ENCODE measurements at regions not wholly inside any gene's neighbourhood (a gene's known extent, or its start where the extent isn't known, plus 50 kb on each side); places are given as distances from the start of the nearest gene placed in this dataset.

- peak; percentile 10 for DNase-seq (ENCODE audit: low read depth)
- TF ChIP-seq CTCF (conservative IDR thresholded peaks at IDR 0.05; ENCODE audit: control insufficient read depth, insufficient read depth, low read depth, low read length): peak; percentile 30
- no peak overlapping the region for H3K4me3 ChIP-seq (ENCODE audit: control insufficient read depth, low read depth, low read length)
Observed at GRCh38 chr16:54538276-54538675, 251.7 kb upstream of the IRX3 start.

GRCh38 chr16:54533856-54534490 lies 247.4 kb upstream of the IRX3 start:
- H3K4me3 ChIP-seq (ENCODE audit: control insufficient read depth, low read depth, low read length): no peak overlapping the region
- no peak for TF ChIP-seq CTCF (conservative IDR thresholded peaks at IDR 0.05; ENCODE audit: control insufficient read depth, insufficient read depth, low read depth, low read length)
- no peak for DNase-seq (ENCODE audit: low read depth)

GRCh38 chr16:54526916-54527315 lies 240.3 kb upstream of the IRX3 start:
- no peak for TF ChIP-seq CTCF (conservative IDR thresholded peaks at IDR 0.05; ENCODE audit: control insufficient read depth, insufficient read depth, low read depth, low read length)
- no peak overlapping the region for H3K4me3 ChIP-seq (ENCODE audit: control insufficient read depth, low read depth, low read length)
- peak; percentile 87 for DNase-seq (ENCODE audit: low read depth)

GRCh38 chr16:54526087-54526486 lies 239.5 kb upstream of the IRX3 start:
- H3K4me3 ChIP-seq (ENCODE audit: control insufficient read depth, low read depth, low read length): no peak overlapping the region
- TF ChIP-seq CTCF (conservative IDR thresholded peaks at IDR 0.05; ENCODE audit: control insufficient read depth, insufficient read depth, low read depth, low read length): no peak
- no peak for DNase-seq (ENCODE audit: low read depth)

- no peak for DNase-seq (ENCODE audit: low read depth)
- TF ChIP-seq CTCF (conservative IDR thresholded peaks at IDR 0.05; ENCODE audit: control insufficient read depth, insufficient read depth, low read depth, low read length): no peak
- no peak overlapping the region for H3K4me3 ChIP-seq (ENCODE audit: control insufficient read depth, low read depth, low read length)
Observed at GRCh38 chr16:54525104-54525503, 238.5 kb upstream of the IRX3 start.

- H3K4me3 ChIP-seq (ENCODE audit: control insufficient read depth, low read depth, low read length): no peak overlapping the region
- TF ChIP-seq CTCF (conservative IDR thresholded peaks at IDR 0.05; ENCODE audit: control insufficient read depth, insufficient read depth, low read depth, low read length): no peak
- DNase-seq (ENCODE audit: low read depth): peak; percentile 84
Observed at GRCh38 chr16:54522584-54522983, 236.0 kb upstream of the IRX3 start.

GRCh38 chr16:54521327-54521726 lies 234.7 kb upstream of the IRX3 start:
- DNase-seq (ENCODE audit: low read depth): no peak
- no peak for TF ChIP-seq CTCF (conservative IDR thresholded peaks at IDR 0.05; ENCODE audit: control insufficient read depth, insufficient read depth, low read depth, low read length)
- no peak overlapping the region for H3K4me3 ChIP-seq (ENCODE audit: control insufficient read depth, low read depth, low read length)
